ENCODE measurements at regions not wholly inside any gene's neighbourhood (a gene's known extent, or its start where the extent isn't known, plus 50 kb on each side); places are given as distances from the start of the nearest gene placed in this dataset.

GRCh38 chr1:17952506-17952905 is 155.1 kb upstream of the IGSF21 start:
- Histone ChIP-seq H3K27me3 (ENCODE audit: low read depth) (peaks cover 24% of the 10 kb centered on the region), H3K36me3 (no peaks in the 10 kb centered on the region), H3K9me3 (no peaks in the 10 kb centered on the region), H3K27ac (no peak overlapping the region), H3K4me3 (no peak overlapping the region), H3K4me1 (no peaks in the 10 kb centered on the region)
- ATAC-seq, result no peak
- DNase-seq, result no peak
- TF ChIP-seq CTCF (IDR thresholded peaks at IDR 0.05), result no peak
- intact Hi-C loops (cut with DNase I), result no loop called here

DNA sequence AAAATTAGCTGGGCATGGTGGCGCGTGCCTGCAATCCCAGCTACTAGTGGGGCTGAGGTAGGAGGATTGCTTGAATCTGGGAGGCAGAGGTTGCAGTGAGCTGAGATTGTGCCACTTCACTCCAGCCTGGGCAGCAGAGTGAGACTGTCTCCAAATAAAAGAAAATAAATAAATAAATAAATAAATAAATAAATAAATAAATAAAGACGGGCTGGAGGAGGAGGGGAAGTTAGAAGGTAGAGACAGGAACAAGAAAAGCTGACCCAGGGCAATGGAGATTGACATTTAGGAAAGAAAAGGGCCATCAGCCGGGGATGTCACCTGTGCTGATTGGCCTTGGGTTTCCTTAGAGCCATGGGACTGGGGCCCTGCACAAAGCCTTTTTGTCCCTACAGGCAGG is 153.7 kb upstream of the IGSF21 start:
- no peak for TF ChIP-seq CTCF (IDR thresholded peaks at IDR 0.05)
- H3K27ac ChIP-seq, result no peak overlapping the region
- peaks cover 24% of the 10 kb centered on the region for H3K27me3 ChIP-seq (ENCODE audit: low read depth)
- H3K4me3 ChIP-seq, result no peak overlapping the region
- H3K4me1 ChIP-seq, result no peaks in the 10 kb centered on the region
- intact Hi-C loops (cut with DNase I), result no loop called here
- ATAC-seq (no peak), DNase-seq (no peak)
- no peaks in the 10 kb centered on the region for H3K9me3 ChIP-seq
- H3K36me3 ChIP-seq, result no peaks in the 10 kb centered on the region

DNA sequence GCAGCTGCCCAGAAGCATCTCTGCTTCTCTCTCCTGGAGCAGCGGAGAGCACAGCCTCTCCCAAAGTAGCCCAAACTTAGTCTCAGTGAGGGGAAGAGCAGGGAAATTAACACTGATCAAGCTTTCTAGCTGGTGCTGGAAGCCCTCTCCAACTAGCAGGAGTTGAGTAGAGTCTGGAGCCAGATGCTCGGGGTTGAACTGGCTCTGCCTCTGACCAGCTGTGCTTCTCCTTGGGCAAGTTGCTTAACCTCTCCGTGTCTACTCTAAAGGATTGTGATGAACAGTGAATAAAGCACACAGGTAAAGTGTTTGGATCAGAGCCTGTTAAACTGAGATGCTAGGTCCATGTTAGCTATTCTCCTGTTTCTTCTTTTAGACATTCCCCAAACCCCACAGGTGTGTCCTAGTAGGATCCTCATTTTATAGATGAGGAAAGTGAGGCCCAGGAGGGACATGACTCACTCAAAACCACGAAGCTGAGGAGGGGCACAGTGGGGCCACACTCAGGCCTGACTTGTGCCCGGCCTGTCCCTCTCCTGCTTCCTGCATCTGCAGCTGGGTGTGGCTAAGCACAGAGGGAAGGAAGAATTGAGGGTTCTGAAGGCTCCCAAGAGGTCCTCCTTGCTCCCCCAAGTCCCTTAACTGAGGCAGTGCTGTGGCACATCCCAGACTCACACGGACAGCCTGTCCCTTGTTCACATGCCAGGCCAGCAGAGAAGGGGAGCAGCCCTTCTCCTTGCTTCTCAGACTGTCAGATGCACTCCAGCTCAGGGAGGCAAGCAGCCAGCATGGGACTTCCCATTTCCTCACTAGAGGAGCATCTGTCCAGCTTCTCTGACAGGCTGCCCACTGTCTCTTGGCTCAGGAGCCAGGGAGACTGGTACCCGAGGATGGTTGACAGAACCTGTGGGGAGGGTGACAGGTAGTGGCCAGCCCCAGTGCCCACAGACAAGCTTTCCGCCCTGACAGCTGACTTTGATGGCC is 152.0 kb upstream of the IGSF21 start:
- Histone ChIP-seq H3K27ac (no peak overlapping the region), H3K4me1 (no peaks in the 10 kb centered on the region), H3K27me3 (ENCODE audit: low read depth) (peaks cover 23% of the 10 kb centered on the region), H3K9me3 (no peaks in the 10 kb centered on the region), H3K36me3 (no peaks in the 10 kb centered on the region), H3K4me3 (no peak overlapping the region)
- ATAC-seq (no peak), DNase-seq (no peak)
- intact Hi-C loops (cut with DNase I), result no loop called here
- TF ChIP-seq CTCF (IDR thresholded peaks at IDR 0.05), result no peak

- ATAC-seq (no peak), DNase-seq (no peak)
- Histone ChIP-seq H3K4me1 (no peaks in the 10 kb centered on the region), H3K27me3 (ENCODE audit: low read depth) (peaks cover 15% of the 10 kb centered on the region), H3K9me3 (no peaks in the 10 kb centered on the region), H3K36me3 (no peaks in the 10 kb centered on the region), H3K27ac (no peak overlapping the region), H3K4me3 (no peak overlapping the region)
- TF ChIP-seq CTCF (IDR thresholded peaks at IDR 0.05), result no peak
- intact Hi-C loops (cut with DNase I), result no loop called here
These were observed 149.9 kb upstream of the IGSF21 start for GRCh38 chr1:17957588-17958267.

DNA sequence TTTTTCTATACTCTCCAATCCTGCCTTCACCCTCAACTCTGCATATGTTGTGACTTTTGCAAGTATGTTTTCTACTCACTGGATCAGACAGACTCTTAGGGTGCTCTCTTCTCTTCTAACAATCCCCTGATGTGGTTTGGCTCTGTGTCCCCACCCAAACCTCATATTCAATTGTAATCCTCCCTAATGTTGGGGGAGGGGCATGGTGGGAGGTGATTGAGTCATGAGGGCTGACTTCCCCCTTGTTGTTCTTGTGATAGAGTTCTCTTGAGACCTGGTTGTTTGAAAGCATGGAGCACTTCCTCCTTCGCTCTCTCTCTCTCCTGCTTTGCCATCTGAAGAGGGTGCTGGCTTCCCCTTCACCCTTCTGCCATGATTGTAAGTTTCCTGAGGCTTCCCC is 148.9 kb upstream of the IGSF21 start:
- ATAC-seq (peak in 1 of 2 donors; percentile 23), DNase-seq (no peak)
- no peak overlapping the region for H3K4me3 ChIP-seq
- H3K27ac ChIP-seq, result no peak overlapping the region
- H3K36me3 ChIP-seq, result no peaks in the 10 kb centered on the region
- no peaks in the 10 kb centered on the region for H3K4me1 ChIP-seq
- no peak for TF ChIP-seq CTCF (IDR thresholded peaks at IDR 0.05)
- no peaks in the 10 kb centered on the region for H3K9me3 ChIP-seq
- intact Hi-C loops (cut with DNase I), result no loop called here
- H3K27me3 ChIP-seq (ENCODE audit: low read depth), result peaks cover 9% of the 10 kb centered on the region
